ENCODE measurements at regions not wholly inside any gene's neighbourhood (a gene's known extent, or its start where the extent isn't known, plus 50 kb on each side); places are given as distances from the start of the nearest gene placed in this dataset.

- TF ChIP-seq CTCF (IDR thresholded peaks at IDR 0.05) (no peak), POLR2A (IDR thresholded peaks at IDR 0.05) (no peak)
These were observed 209.2 kb upstream of the DCC start for GRCh38 chr18:52130624-52131301.

Data from body of pancreas (tissue), 4 donors.